Kidney tubule cell (primary cell): ENCODE measurements at regions not wholly inside any gene's neighbourhood (a gene's known extent, or its start where the extent isn't known, plus 50 kb on each side); places are given as distances from the start of the nearest gene placed in this dataset.
"Not testable (repeated sequence)": the region's sequence is repeated elsewhere in the genome, so short reads cannot be mapped to it uniquely, and the experiment has no call there.

Experiments used
- DNase-seq: peaks from one replicate; pipeline ENCODE4 v3.0.0-alpha.2; 2018; ENCODE audit warnings: low spot score

GRCh38 chr12:4191642-4192041 is 81.9 kb upstream of the CCND2 start:
- DNase-seq = peak; percentile 65

- DNase-seq = peak; percentile 28
Measured at GRCh38 chr12:4191149-4191548, 82.4 kb upstream of the CCND2 start.

GRCh38 chr12:4190366-4191063 is 83.0 kb upstream of the CCND2 start:
- DNase-seq = no peak

- DNase-seq = no peak
Measured at GRCh38 chr12:4189721-4190120, 83.8 kb upstream of the CCND2 start.

- DNase-seq = no peak
Measured at GRCh38 chr12:4187916-4188315, 85.6 kb upstream of the CCND2 start.

- not testable (repeated sequence) for DNase-seq
Measured at GRCh38 chr12:4187315-4187714, 86.2 kb upstream of the CCND2 start.

- DNase-seq = no peak
Measured at GRCh38 chr12:4178424-4179170, 95.0 kb upstream of the CCND2 start.

GRCh38 chr12:4177262-4177661 is 96.3 kb upstream of the CCND2 start:
- no peak for DNase-seq

- DNase-seq = no peak
Measured at GRCh38 chr12:4176168-4176567, 97.4 kb upstream of the CCND2 start.

- DNase-seq = no peak
Measured at GRCh38 chr12:4174417-4174816, 99.1 kb upstream of the CCND2 start.

GRCh38 chr12:4172999-4173398 is 100.6 kb upstream of the CCND2 start:
- no peak for DNase-seq

- DNase-seq = no peak
Measured at GRCh38 chr12:4171742-4172141, 101.8 kb upstream of the CCND2 start.

GRCh38 chr12:4169959-4170358 is 103.6 kb upstream of the CCND2 start:
- DNase-seq = no peak

- DNase-seq = peak; percentile 27
Measured at GRCh38 chr12:4169531-4169930, 104.0 kb upstream of the CCND2 start.

GRCh38 chr12:4168036-4168435 is 105.5 kb upstream of the CCND2 start:
- peak; percentile 33 for DNase-seq

GRCh38 chr12:4164559-4165558 is 108.7 kb upstream of the CCND2 start:
- peak; percentile 86 for DNase-seq

- DNase-seq = no peak
Measured at GRCh38 chr12:4164188-4164558, 109.4 kb upstream of the CCND2 start.

GRCh38 chr12:4161718-4162117 is 111.8 kb upstream of the CCND2 start:
- DNase-seq = no peak

- no peak for DNase-seq
Measured at GRCh38 chr12:4160314-4161040, 113.1 kb upstream of the CCND2 start.

- no peak for DNase-seq
Measured at GRCh38 chr12:4159851-4160250, 113.7 kb upstream of the CCND2 start.

GRCh38 chr12:4158306-4158705 is 115.3 kb upstream of the CCND2 start:
- no peak for DNase-seq

GRCh38 chr12:4157122-4157521 is 116.4 kb upstream of the CCND2 start:
- no peak for DNase-seq
